WTC11 (cell line): ENCODE measurements at regions not wholly inside any gene's neighbourhood (a gene's known extent, or its start where the extent isn't known, plus 50 kb on each side); places are given as distances from the start of the nearest gene placed in this dataset.

ENCODE experiments used
- NFATC4 ChIP-seq: fragments of 250-450 bp; sonication (Bioruptor Pico); IDR thresholded peaks from 2 replicates; pipeline ENCODE4 v1.9.0; 2021; ENCODE audit warnings: mild to moderate bottlenecking
- RELA ChIP-seq: sonication (generic); formaldehyde crosslinking; IDR thresholded peaks from 2 replicates; pipeline ENCODE4 v1.8.1; 2022; ENCODE audit warnings: missing genetic modification reagents, mild to moderate bottlenecking, borderline replicate concordance
- TF ChIP-seq, protein P1 (sequence below): fragments of 200-600 bp; IDR thresholded peaks from 2 replicates; pipeline ENCODE4 v1.8.0; 2022; ENCODE audit warnings: antibody characterized with exemption

GRCh38 chr5:17069995-17070511 lies 134.0 kb upstream of the MYO10 start:
- TF ChIP-seq RELA (CRISPR knock-in tag) (no peak), NFATC4 (CRISPR knock-in tag) (no peak)
- TF ChIP-seq, protein P1, sequence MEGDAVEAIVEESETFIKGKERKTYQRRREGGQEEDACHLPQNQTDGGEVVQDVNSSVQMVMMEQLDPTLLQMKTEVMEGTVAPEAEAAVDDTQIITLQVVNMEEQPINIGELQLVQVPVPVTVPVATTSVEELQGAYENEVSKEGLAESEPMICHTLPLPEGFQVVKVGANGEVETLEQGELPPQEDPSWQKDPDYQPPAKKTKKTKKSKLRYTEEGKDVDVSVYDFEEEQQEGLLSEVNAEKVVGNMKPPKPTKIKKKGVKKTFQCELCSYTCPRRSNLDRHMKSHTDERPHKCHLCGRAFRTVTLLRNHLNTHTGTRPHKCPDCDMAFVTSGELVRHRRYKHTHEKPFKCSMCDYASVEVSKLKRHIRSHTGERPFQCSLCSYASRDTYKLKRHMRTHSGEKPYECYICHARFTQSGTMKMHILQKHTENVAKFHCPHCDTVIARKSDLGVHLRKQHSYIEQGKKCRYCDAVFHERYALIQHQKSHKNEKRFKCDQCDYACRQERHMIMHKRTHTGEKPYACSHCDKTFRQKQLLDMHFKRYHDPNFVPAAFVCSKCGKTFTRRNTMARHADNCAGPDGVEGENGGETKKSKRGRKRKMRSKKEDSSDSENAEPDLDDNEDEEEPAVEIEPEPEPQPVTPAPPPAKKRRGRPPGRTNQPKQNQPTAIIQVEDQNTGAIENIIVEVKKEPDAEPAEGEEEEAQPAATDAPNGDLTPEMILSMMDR = no peak
